ELF-1 (cell line): ENCODE measurements at regions not wholly inside any gene's neighbourhood (a gene's known extent, or its start where the extent isn't known, plus 50 kb on each side); places are given as distances from the start of the nearest gene placed in this dataset.
A peak's percentile ranks its signal among the peaks of the same experiment; 100 is the strongest.

Source experiments
- DNase-seq: peaks from one replicate; pipeline ENCODE4 v3.0.0-alpha.2; 2016; ENCODE audit warnings: low read depth, low spot score

- no peak for DNase-seq
Observed at GRCh38 chr6:105816847-105817246, 269.3 kb upstream of the PRDM1 start.

- DNase-seq, result no peak
Observed at GRCh38 chr6:105815661-105816555, 270.2 kb upstream of the PRDM1 start.

- no peak for DNase-seq
Observed at GRCh38 chr6:105814745-105815536, 271.2 kb upstream of the PRDM1 start.

- DNase-seq, result no peak
Observed at GRCh38 chr6:105810922-105811482, 275.1 kb upstream of the PRDM1 start.

GRCh38 chr6:105810105-105810921, 275.8 kb upstream of the PRDM1 start:
- peak; percentile 54 for DNase-seq

GRCh38 chr6:105808571-105808970, 277.6 kb upstream of the PRDM1 start:
- no peak for DNase-seq

GRCh38 chr6:105807905-105808304, 278.2 kb upstream of the PRDM1 start:
- DNase-seq, result no peak

- no peak for DNase-seq
Observed at GRCh38 chr6:105806486-105806920, 279.6 kb upstream of the PRDM1 start.

- no peak for DNase-seq
Observed at GRCh38 chr6:105805501-105806023, 280.6 kb upstream of the PRDM1 start.

GRCh38 chr6:105804424-105804823, 281.7 kb upstream of the PRDM1 start:
- no peak for DNase-seq

GRCh38 chr6:105804000-105804399, 282.1 kb upstream of the PRDM1 start:
- DNase-seq, result no peak

- no peak for DNase-seq
Observed at GRCh38 chr6:105803442-105803841, 282.7 kb upstream of the PRDM1 start.

GRCh38 chr6:105802703-105803102, 283.4 kb upstream of the PRDM1 start:
- DNase-seq, result no peak

- no peak for DNase-seq
Observed at GRCh38 chr6:105800871-105801270, 285.3 kb upstream of the PRDM1 start.

GRCh38 chr6:105800398-105800797, 285.7 kb upstream of the PRDM1 start:
- no peak for DNase-seq

GRCh38 chr6:105799056-105799455, 287.1 kb upstream of the PRDM1 start:
- DNase-seq, result no peak

GRCh38 chr6:105797983-105798453, 288.1 kb upstream of the PRDM1 start:
- no peak for DNase-seq

GRCh38 chr6:105797286-105797979, 288.7 kb upstream of the PRDM1 start:
- DNase-seq, result no peak

GRCh38 chr6:105795913-105796517, 290.1 kb upstream of the PRDM1 start:
- peak; percentile 34 for DNase-seq

- DNase-seq, result no peak
Observed at GRCh38 chr6:105795366-105795765, 290.8 kb upstream of the PRDM1 start.
